NCI-H1092 (cell line): ENCODE measurements at regions not wholly inside any gene's neighbourhood (a gene's known extent, or its start where the extent isn't known, plus 50 kb on each side); places are given as distances from the start of the nearest gene placed in this dataset.
A peak's percentile ranks its signal among the peaks of the same experiment; 100 is the strongest.

ENCODE experiments used
- DNase-seq: peaks from one replicate; lab custom pipeline; 2025; lab: John Stamatoyannopoulos, UW

DNA sequence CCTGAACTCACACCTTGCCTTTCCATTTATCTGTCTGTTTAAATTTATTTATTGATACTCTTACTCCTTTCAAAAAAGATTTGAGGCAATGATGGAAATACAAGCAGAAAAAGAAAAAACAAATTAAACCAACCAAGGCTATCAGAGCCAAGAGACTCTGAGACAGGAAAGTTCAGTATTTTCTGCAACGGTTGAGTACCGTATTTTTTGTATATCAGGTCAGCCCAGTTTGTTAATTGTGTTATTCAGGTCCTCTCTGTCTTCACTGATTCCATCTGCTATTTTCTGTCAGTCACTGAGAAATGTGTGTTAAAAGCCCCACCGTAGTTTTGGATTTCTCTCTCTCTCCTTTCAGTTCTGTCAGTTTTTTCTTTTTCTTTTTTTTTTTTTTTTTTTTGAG, 134.5 kb upstream of the SMIM23 start:
- no peak for DNase-seq

- DNase-seq, result no peak
Observed at GRCh38 chr5:171654881-171655280, 130.7 kb upstream of the SMIM23 start.

- DNase-seq, result no peak
Observed at GRCh38 chr5:171657473-171657872, 128.1 kb upstream of the SMIM23 start.

- no peak for DNase-seq
Observed at GRCh38 chr5:171659896-171660295, 125.7 kb upstream of the SMIM23 start.

- no peak for DNase-seq
Observed at GRCh38 chr5:171660434-171660833, 125.2 kb upstream of the SMIM23 start.

DNA sequence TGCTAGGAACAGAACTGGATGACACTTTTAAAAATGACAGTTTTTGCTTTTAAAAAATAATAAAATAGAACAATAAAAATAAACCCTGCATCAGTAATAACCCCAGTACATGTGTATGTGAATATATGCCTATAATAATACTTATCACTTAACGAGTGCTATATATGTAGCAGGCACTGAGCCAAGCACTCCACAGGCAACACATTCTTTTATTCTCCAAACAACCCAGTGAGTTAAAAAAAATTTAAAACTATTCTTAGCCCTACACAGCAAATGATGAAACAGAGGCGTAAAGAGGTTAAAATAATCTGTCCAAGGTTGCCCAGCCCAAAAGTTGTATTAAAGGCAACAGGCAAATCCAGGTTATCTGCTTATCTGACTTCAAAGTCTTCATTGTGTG, 124.5 kb upstream of the SMIM23 start:
- DNase-seq, result no peak

- DNase-seq, result no peak
Observed at GRCh38 chr5:171663311-171664085, 122.1 kb upstream of the SMIM23 start.

DNA sequence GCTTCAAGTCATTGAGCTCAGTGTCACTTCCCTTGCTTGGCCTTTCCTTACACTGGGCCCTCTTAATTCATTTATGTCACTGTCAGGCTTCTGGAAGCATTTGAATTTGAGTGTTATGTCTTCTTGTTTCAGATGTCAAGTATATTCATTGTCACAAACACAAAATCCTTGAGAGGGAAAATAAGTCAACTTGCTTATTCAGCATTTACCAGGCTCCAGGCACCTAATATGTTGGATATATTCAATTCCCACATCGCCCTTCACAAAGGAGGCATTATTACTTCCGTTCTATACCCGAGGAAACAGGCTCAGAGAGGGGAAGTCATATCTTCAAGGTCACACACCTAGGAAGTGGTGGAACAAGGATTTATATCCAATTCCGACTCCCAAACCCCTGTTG, 121.1 kb upstream of the SMIM23 start:
- DNase-seq, result no peak

GRCh38 chr5:171666815-171667214, 118.8 kb upstream of the SMIM23 start:
- DNase-seq, result no peak

DNA sequence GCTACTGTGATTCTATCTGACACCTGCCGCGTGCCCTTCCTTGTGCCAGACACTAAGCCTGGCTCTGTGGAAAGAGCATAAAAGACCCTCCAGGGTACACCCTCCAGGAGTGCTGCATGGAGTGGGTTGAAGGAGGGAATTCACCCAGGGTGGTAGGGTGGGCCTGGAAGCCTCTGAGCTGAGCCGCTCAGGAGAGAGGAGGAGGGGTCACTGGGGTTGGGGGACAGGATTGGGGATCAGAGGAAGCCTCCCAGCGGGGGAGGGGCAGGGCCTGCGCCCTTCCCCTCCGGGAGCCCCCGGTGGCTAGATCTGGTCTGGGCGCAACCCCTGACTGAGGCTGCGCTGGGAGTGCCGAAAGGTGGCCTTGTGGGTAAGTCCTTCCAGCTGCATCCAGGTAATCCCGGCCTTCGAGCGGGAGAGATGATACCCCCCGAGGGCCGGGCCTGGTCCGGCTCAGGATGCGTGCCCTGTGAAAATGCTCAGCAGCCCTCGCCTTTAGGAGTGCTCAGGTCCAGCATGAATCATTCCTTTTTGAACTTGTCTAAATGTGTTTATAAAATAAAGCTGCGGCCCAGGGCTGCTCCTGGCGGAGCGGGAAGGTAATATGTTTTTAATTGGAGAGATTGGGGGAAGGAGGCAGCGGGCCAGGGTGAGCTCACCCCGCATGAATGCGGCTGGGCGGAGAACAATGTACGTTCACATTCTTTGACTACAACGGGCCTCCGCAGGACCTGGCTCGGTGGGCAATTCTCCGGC, 118.1 kb upstream of the SMIM23 start:
- no peak for DNase-seq

DNA sequence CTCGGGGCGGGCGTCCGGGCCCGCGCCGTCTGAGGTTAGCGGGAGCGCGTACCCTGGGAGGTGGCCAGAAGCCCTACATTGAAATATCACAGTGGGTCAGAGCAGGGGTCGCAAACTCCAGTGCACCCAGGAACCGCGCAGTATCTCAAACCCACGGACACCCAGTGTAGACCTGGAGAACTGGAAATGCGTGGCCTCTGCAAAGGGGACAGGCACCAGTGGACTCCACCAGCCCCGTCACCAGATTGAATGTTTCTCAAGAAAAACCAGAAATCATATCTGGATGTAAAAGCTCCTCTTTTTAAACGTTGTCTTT, 117.6 kb upstream of the SMIM23 start:
- DNase-seq, result no peak

GRCh38 chr5:171669571-171669970, 116.0 kb upstream of the SMIM23 start:
- no peak for DNase-seq

DNA sequence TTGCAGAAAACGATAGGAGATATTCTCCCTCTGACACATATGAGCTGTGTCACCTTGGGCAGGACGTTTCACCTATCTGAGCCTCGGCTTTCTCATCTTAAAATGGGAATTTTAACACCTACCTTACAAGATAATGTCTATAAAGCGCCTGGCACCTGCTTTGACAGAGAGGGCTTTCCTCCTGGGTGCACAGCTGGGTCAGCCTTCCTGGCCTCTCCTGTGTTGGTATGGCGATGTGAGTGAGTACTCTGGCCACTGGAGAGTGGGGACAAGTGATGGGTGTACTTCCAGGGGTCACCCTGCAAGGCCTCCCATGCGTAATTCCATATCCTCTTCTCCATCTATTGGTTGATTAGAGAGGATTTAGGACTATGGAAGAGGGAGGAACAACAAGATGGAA, 113.1 kb upstream of the SMIM23 start:
- DNase-seq, result no peak

GRCh38 chr5:171673328-171673727, 112.3 kb upstream of the SMIM23 start:
- DNase-seq, result peak; percentile 38

DNA sequence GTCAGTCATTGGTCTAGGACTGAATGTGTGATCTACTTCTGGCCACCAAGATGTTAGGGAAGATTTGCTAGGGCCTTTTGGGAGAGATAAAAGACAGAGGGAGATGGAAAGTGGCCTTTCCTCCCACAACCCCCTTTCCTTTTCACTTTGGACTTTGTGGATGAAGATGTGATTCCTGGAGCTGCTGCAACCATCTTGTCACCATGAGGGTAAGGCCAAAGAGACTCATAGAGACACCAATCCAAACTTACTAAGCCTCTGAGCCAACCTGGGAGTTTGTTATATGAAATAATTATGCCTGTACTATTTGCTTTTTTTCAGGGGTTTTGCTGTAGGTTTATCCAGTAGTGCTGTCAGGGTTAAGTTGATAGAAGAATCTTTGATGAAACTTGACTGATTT, 111.8 kb upstream of the SMIM23 start:
- no peak for DNase-seq

DNA sequence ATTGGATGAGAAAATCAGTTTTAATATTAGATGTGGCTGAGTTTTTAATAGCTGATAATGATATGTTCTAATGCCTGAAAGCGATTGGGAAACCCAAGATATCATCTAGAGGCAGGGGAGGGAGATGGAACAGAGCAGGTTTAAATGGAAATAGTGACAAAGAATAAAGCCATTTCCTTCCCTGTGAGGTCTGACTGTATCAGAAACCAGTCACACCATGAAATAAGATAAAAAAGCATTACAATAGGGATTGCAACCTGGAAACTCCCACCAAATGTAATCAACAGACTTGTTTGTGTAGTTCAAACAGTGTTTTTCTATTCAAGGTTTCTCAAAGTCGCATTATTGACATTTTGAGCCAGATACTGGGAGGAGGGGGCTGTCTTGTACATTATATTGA, 110.1 kb upstream of the SMIM23 start:
- no peak for DNase-seq

DNA sequence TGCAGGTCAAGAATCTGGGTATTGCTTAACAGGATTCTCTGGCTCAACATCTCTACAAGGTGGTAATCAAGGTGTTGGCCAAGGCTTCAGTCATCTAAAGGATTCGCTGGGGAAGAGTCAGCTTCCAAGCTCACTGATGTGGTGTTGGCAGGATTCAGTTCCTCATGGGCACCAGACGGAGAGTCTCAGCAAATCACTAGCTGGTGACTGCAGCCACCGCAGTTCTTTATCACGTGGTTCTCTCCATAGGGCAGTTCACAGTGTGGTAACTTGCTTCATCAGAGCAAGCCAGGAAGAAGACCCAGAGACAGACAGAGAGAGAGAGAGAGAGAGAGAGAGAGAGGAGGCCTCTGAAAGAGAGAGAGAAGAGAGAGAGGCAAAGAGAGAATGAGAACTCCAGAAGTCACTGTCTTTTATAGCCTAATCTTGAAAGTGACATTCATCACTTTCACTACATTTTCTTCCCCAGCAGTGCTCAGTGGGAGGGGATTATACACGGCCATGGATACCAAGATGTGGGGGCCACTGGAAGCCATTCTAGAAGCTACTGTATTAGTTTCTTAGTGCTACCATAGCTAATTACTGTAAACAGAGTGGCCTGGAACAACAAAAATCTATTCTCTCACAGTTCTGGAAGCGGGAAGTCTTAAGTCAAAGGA, 109.2 kb upstream of the SMIM23 start:
- DNase-seq, result no peak

DNA sequence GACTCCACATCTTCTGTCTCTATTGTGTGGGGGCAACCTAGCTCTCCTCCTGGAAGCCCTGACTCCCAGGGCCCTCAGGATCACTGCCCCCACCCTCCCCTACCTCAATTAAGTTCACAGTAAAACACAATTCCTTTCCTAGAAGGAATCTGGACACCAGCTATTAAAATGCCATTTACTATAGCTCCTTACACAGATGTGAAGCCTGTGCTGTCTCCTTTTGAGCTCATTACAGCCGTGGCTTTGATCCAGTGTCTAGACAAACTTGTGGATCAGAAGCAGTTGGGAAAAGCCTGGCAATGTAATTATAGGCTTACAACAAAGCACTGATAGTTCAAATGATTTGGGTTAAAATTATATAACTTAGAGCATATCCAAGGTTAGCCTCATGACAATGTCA, 107.0 kb upstream of the SMIM23 start:
- DNase-seq, result no peak

DNA sequence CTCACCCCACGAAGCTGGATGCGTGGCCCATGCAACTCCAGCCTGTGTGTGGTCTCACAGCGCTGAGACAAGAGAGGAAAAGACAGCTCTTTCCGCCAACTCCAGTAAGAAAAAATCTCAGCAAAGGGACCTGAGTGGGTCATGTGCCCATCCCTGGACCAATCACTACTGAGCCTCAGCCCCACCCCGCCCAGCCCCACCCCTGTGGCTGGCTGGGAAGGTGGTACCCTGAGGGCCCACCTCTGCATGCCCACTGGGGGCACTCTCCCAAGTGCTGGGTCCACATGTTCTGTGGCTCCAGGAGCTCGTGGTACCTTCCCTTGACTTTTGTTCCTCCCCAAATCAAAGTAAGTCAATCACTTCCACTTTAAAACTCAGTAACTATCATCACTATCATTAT, 105.1 kb upstream of the SMIM23 start:
- no peak for DNase-seq

DNA sequence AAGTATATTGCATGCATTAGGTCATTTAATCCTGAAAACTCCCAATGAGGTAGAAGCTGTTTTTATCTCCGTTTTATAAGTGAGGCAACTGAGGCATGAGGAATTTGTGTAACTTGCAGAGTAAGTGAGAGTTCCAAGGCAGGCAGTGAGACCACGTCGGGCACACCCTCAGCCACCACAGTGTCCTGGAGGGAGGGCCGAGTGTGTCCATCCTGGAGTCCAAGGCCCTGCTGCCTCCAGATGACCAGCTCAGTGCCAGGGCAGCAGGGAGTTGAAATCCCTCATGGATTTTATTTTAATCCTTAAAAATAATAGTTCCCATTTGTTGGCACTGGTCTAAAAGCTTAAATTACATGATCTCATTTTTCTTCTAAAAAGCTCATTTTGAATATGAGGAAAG, 104.6 kb upstream of the SMIM23 start:
- DNase-seq, result no peak

DNA sequence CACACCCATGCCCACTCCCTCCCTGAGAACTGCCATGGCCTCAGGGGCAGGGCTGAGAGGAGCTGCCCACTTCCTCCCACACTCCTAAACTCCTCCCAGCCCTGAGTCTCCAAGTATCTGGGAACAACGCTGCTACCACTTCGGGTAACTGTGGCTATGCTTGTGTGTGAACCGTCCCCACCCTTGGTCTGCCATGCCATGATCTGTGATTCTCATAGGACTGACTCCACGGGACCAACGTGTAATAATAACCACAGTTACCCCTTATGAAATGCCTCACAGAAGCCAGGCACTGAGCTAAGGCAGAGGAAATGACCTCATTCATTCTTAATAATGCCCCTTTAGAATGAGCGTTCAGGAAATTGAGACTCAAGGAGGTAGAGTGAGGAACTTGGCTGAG, 103.9 kb upstream of the SMIM23 start:
- DNase-seq, result no peak

DNA sequence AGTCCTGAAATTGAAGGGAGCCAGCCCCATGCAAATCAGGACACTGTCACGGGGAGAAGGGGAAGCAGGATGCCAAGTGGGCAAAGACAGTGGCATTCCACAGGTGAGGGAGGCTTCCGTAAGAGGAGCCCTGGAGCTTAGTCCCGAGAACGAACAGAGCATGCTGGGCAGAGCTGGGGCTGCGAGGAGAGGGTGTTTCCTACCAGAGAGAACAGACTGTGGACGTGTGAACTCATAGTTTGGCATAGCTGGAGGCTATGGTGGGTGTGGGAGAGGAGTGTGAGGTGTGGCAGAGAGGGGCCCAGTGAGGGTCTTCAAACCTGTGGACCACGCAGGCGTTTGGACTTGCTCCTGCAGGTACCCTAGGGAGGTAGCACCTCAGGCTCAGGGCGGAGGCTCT, 102.8 kb upstream of the SMIM23 start:
- no peak for DNase-seq

GRCh38 chr5:171684169-171684568, 101.4 kb upstream of the SMIM23 start:
- DNase-seq, result no peak
